IPS-20b (cell line): ENCODE measurements at regions not wholly inside any gene's neighbourhood (a gene's known extent, or its start where the extent isn't known, plus 50 kb on each side); places are given as distances from the start of the nearest gene placed in this dataset.

Source experiments
- H3K27ac ChIP-seq: one replicate; pipeline ENCODE4 v1.5.1; 2013; ENCODE audit warnings: low read length
- H3K27me3 ChIP-seq: 2 replicates; pipeline ENCODE4 v1.6.1; 2013; ENCODE audit warnings: mild to moderate bottlenecking, low read length, inconsistent platforms; ENCODE audit not compliant: insufficient read depth
- H3K36me3 ChIP-seq: 2 replicates; pipeline ENCODE4 v1.6.1; 2013; ENCODE audit warnings: low read depth, mild to moderate bottlenecking, inconsistent platforms, low read length, moderate library complexity; ENCODE audit not compliant: insufficient read depth
- H3K4me1 ChIP-seq: 2 replicates; pipeline ENCODE4 v1.6.1; 2013; ENCODE audit warnings: mild to moderate bottlenecking, control low read depth, inconsistent platforms, low read length, moderate library complexity; ENCODE audit not compliant: insufficient read depth
- H3K4me3 ChIP-seq: 2 replicates; pipeline ENCODE4 v1.5.1; 2013; ENCODE audit warnings: mild to moderate bottlenecking, low read length, inconsistent platforms
- H3K9ac ChIP-seq: 2 replicates; pipeline ENCODE4 v1.6.1; 2013; ENCODE audit warnings: low read depth, mild to moderate bottlenecking, inconsistent platforms, low read length, moderate library complexity
- H3K9me3 ChIP-seq: 2 replicates; pipeline ENCODE4 v1.6.1; 2013; ENCODE audit warnings: mild to moderate bottlenecking, low read depth, low read length, inconsistent platforms; ENCODE audit not compliant: insufficient read depth

DNA sequence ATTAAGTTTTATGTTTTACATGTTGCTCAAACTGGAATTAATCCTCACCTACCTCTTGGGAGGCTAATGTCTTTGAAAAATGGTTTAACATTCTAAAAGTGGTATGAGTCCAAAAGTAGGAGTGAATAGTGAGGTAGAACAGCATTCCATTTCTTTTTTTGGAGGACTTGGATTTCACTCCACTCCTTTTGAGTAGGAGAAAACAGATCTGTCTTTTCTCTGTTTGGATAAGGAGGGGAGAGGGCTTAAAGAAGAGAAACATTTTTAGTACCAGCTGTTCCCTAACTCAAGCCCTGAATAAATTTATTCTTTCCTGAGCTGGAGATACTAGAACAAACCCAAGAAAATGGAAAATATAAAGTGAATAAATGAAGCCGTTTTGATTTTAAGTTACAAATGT is 687.9 kb downstream of the MECOM start:
- H3K27ac ChIP-seq = no peak overlapping the region
- no peaks in the 10 kb centered on the region for H3K27me3 ChIP-seq
- H3K4me1 ChIP-seq = no peaks in the 10 kb centered on the region
- no peaks in the 10 kb centered on the region for H3K9me3 ChIP-seq
- H3K9ac ChIP-seq = no peak overlapping the region
- no peak overlapping the region for H3K4me3 ChIP-seq
- no peaks in the 10 kb centered on the region for H3K36me3 ChIP-seq

DNA sequence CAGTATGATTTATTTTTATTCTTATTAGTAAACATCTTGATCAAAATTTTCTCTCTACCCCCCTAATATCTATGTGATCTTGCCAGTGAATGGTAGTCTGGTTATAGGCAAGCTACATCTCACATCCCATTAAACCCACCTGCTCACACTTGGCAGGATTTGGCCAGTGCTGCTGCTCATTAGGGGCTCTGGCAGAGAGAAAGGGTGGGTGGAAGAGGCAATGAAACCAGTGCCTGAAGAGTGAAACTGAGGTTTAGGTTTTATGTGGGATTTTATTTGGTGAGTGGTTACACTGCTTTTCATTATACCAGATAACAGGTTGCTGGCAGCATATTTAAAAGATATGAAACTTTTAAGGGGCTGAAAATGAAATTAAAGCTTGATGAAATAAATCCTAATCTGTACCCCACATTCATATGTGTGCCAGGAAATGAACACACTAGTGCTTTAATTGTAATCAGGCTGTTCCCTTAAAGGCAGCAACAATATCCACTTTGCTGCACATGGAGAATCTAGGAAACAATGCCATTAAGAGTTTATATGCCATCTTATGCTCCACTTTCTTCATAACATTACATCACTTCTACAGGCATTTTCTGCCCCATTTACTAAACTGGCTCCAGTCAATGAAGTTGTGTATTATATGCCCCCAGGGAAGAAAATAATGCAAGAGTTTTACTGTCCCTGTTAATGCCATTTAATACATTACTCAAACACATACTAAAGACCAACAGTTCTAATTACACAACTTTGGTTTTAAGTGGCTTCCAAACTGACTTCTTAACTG is 688.7 kb downstream of the MECOM start:
- no peak overlapping the region for H3K9ac ChIP-seq
- no peaks in the 10 kb centered on the region for H3K27me3 ChIP-seq
- no peaks in the 10 kb centered on the region for H3K9me3 ChIP-seq
- H3K27ac ChIP-seq = no peak overlapping the region
- H3K4me3 ChIP-seq = no peak overlapping the region
- H3K4me1 ChIP-seq = no peaks in the 10 kb centered on the region
- no peaks in the 10 kb centered on the region for H3K36me3 ChIP-seq

DNA sequence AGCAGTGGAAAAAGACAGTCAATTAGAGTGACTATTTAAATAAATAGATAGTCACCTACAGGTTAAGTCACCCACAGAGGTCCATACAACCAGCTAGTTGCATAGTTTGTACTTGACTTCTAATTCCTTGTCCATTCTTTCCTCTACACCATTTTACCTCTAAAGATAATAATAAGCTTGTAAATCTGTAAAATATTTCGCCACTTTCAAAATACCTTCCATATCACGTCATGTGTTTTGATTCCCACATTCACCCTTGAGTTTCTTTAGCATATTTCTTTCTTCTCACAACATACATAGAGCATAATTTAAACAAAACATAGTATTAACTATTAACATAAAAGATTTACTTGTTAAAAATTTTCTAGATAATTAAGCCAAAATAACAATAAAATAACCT is 689.6 kb downstream of the MECOM start:
- H3K36me3 ChIP-seq = no peaks in the 10 kb centered on the region
- no peaks in the 10 kb centered on the region for H3K9me3 ChIP-seq
- no peaks in the 10 kb centered on the region for H3K27me3 ChIP-seq
- no peak overlapping the region for H3K27ac ChIP-seq
- H3K4me3 ChIP-seq = no peak overlapping the region
- H3K9ac ChIP-seq = no peak overlapping the region
- no peaks in the 10 kb centered on the region for H3K4me1 ChIP-seq

DNA sequence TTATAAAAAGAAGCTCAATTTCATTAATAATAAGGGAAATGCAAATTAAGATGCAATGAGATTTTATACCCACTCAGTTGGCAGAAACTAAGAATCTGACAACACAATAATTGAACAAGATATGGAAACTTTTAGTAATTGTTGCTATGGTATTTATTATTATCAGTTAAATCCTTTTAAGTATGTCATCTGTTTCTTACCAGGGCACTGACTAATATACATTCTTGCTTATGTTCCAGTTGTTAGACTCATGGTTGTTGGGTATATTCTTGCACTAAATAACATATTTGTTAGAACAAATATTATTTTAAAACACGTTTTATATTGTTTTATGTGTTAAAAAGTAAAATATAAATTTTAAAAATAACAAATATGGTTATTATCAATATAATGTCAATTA is 690.3 kb downstream of the MECOM start:
- Histone ChIP-seq H3K4me3 (no peak overlapping the region), H3K27me3 (no peaks in the 10 kb centered on the region), H3K4me1 (no peaks in the 10 kb centered on the region), H3K9ac (no peak overlapping the region), H3K9me3 (no peaks in the 10 kb centered on the region), H3K36me3 (no peaks in the 10 kb centered on the region), H3K27ac (no peak overlapping the region)

DNA sequence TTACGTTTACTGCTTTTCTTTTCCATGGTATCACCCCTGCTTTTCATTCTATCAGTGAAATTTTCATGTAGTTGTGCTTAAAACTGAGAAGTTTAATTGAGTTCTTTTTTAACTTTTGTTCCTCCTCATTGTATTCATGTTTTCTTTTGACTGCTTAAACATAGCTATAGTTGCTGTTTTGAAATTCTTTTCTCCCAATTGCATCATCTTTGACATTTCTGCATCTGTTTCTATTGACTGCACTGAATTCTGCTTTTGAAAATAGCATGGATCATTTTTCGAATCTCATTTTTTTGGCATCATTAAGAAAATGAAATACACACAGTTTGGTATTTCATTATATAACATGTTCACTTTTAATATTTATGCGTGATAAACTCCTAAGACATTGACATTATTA is 694.9 kb downstream of the MECOM start:
- Histone ChIP-seq H3K27me3 (no peaks in the 10 kb centered on the region), H3K4me3 (no peak overlapping the region), H3K9ac (no peak overlapping the region)

DNA sequence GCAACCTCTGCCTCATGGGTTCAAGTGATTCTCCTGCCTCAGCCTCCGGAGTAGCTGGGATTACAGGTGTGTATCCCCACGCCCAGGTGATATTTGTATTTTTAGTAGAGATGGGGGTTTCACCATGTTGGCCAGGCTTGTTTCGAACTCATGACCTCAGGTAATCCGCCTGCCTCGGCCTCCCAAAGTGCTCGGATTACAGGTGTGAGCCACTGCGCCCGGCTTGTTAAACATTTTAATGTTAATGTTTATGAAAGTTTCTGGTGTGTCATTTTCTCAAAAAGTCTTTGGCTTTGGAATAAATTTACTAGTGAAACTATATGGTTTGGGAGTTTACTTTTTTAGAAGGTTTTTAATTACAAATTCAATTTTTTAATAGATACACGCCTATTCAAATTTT is 698.8 kb downstream of the MECOM start:
- Histone ChIP-seq H3K9ac (no peak overlapping the region), H3K4me1 (peaks cover 4% of the 10 kb centered on the region; the same call in 1 of the 2 replicates), H3K27me3 (no peaks in the 10 kb centered on the region), H3K36me3 (no peaks in the 10 kb centered on the region), H3K9me3 (no peaks in the 10 kb centered on the region), H3K4me3 (no peak overlapping the region), H3K27ac (no peak overlapping the region)

More for the DNA sequence above, 694.9 kb downstream of the MECOM start:
- Histone ChIP-seq H3K4me1 (no peaks in the 10 kb centered on the region), H3K9me3 (no peaks in the 10 kb centered on the region), H3K27ac (no peak overlapping the region), H3K36me3 (no peaks in the 10 kb centered on the region)

DNA sequence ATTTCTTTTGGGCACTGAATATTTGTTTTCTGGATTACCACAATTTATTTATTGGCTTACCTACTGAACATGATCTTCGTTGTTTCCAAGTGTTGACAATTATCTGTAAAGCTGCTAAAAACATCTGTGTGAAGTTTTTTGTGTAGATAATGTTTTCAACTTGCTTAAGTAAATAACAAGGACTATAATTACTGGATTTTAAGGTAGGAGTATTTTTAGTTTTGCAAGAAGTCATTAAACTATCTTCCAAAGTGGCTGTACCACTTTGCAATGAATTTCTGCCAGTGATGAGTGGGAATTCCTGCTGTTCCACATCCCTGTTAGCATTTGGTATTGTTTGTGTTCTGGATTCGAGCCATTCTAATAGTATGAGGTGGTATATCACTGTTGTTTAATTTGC is 702.2 kb downstream of the MECOM start:
- H3K9me3 ChIP-seq = no peaks in the 10 kb centered on the region
- H3K4me3 ChIP-seq = no peak overlapping the region
- H3K4me1 ChIP-seq = peaks cover 4% of the 10 kb centered on the region; the same call in 1 of the 2 replicates
- H3K27ac ChIP-seq = no peak overlapping the region
- H3K27me3 ChIP-seq = no peaks in the 10 kb centered on the region
- no peak overlapping the region for H3K9ac ChIP-seq
- H3K36me3 ChIP-seq = no peaks in the 10 kb centered on the region

DNA sequence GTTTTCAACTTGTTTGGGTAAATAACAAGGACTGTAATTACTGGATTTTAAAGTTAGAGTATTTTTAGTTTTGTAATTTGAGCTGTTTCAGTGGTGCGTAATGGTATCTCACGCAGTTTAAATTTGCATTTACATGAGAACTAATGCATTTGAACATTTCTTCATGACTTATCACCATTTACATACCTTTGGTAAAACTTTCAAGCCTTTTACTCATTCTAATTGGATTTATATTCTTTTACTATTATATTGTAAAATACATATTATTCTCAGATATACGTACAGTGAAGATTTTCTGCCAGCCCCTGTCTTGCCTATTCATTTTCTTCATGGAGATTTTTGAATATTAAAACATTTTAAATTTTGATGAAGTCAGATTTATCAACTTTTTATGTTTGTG is 703.8 kb downstream of the MECOM start:
- Histone ChIP-seq H3K4me1 (peaks cover 4% of the 10 kb centered on the region; the same call in 1 of the 2 replicates), H3K4me3 (no peak overlapping the region), H3K9me3 (no peaks in the 10 kb centered on the region), H3K9ac (no peak overlapping the region), H3K36me3 (no peaks in the 10 kb centered on the region), H3K27ac (no peak overlapping the region), H3K27me3 (no peaks in the 10 kb centered on the region)

DNA sequence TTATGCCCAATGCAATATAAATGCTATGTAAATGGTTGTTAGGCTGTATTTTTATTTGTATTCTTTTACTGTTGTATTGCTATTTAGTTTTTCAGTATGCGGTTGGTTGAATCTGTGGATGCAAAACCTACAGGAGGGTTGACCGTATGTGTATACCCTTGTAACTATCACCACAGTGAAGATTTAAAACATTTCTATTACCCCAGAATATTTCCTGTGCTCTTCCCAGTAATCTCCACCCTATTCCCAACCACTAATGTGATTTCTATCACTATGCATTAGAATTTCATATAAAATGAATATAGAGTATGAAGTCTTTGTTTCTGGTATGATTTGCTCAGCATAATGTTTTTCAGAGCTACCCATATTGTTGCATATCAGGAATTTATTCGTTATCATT is 705.0 kb downstream of the MECOM start:
- H3K4me1 ChIP-seq = peaks cover 4% of the 10 kb centered on the region; the same call in 1 of the 2 replicates
- no peaks in the 10 kb centered on the region for H3K27me3 ChIP-seq
- H3K36me3 ChIP-seq = no peaks in the 10 kb centered on the region
- no peak overlapping the region for H3K27ac ChIP-seq
- 0 out of 2 replicates have a peak, but pooled peaks cover 3% of the 10 kb centered on the region for H3K9me3 ChIP-seq
- H3K4me3 ChIP-seq = no peak overlapping the region
- no peak overlapping the region for H3K9ac ChIP-seq

DNA sequence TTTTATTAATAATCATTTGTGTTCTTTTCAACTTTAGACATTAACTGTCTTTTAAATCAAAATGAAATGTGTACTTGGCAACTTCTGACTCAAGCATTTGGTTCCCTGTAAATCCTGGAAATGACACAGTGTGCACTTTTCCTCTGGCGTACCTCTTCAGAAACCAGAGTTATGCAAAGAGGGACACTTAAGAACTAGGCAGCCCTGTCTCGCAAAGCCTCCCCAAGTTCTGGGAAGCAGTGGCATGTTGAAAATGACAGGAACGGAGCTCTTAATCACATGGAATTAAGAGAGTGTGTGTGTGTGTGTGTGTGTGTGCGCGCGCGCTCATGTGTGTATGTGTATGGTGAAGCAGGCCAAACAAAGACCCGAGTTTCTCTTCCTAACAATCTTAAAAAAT is 707.4 kb downstream of the MECOM start:
- Histone ChIP-seq H3K9me3 (0 out of 2 replicates have a peak, but pooled peaks cover 3% of the 10 kb centered on the region), H3K9ac (no peak overlapping the region), H3K4me1 (peaks cover 6% of the 10 kb centered on the region; the same call in 1 of the 2 replicates), H3K4me3 (no peak overlapping the region), H3K27me3 (no peaks in the 10 kb centered on the region), H3K27ac (no peak overlapping the region), H3K36me3 (no peaks in the 10 kb centered on the region)

DNA sequence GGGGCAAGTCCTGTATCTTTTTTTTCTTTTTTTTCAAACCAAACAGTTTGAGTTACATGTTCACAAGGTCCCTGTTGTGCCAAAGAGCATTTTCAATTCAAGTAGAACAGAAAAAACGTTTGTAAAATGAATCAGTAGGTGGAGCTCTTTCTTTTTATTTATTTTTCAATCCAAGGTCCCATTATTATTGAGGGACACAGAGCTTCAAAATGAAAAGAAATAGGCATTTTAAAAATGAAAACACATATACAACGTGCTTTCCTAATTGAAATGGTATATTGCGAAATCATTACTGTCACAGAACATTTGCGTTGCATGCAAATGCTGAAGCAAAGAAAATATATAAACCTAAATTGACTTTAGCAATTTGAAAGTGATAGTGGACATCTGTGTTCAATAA is 711.0 kb downstream of the MECOM start:
- Histone ChIP-seq H3K27me3 (no peaks in the 10 kb centered on the region), H3K27ac (no peak overlapping the region), H3K9ac (no peak overlapping the region), H3K4me3 (no peak overlapping the region), H3K36me3 (no peaks in the 10 kb centered on the region), H3K9me3 (0 out of 2 replicates have a peak, but pooled peaks cover 3% of the 10 kb centered on the region), H3K4me1 (peaks cover 2% of the 10 kb centered on the region; the same call in 1 of the 2 replicates)

DNA sequence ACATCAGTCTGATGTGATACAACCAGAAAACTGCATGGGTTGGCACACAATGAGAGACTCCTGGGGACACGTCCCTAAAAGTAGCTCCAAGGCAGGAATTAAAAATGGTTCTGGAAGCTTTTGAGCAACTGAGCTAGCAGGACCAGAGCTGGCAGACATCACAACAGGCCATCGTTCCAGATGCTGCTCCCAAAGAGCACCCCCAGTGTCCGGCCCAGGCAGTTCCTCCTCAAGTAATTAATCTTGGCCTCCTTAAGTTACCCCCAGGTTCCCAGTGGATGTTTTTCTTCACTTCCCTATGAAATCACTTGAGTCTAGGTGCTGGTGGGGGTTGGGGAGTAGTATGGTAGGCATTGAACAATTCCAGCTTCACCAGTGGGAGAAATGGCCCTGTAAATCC is 711.6 kb downstream of the MECOM start:
- H3K27me3 ChIP-seq = no peaks in the 10 kb centered on the region
- H3K9me3 ChIP-seq = 0 out of 2 replicates have a peak, but pooled peaks cover 3% of the 10 kb centered on the region
- no peak overlapping the region for H3K27ac ChIP-seq
- no peak overlapping the region for H3K4me3 ChIP-seq
- H3K36me3 ChIP-seq = no peaks in the 10 kb centered on the region
- H3K9ac ChIP-seq = no peak overlapping the region
- H3K4me1 ChIP-seq = peaks cover 2% of the 10 kb centered on the region; the same call in 1 of the 2 replicates
